Caco-2 (cell line): ENCODE measurements at regions not wholly inside any gene's neighbourhood (a gene's known extent, or its start where the extent isn't known, plus 50 kb on each side); places are given as distances from the start of the nearest gene placed in this dataset.
A peak's percentile ranks its signal among the peaks of the same experiment; 100 is the strongest.

Experiments used
- BruUV-seq: library from RNA; stranded (reverse); fragments of 400-500 nt; replicated peaks from 2 replicates; lab custom pipeline; 2021; lab: Mats Ljungman, UMichigan
- CTCF ChIA-PET: fragments of 300-600 bp; sonication (Branson Sonifier 250); formaldehyde crosslinking; loops from one replicate; lab custom pipeline; 2022; ENCODE audit warnings: antibody characterized with exemption; lab: Charles Lee
- POLR2A ChIA-PET: fragments of 300-600 bp; sonication (Branson Sonifier 250); formaldehyde crosslinking; loops from one replicate; lab custom pipeline; 2022; ENCODE audit warnings: antibody characterized with exemption; lab: Charles Lee
- DNase-seq, 2 experiments: peaks; one replicate each; pipeline versions ENCODE4 v3.0.0 to v3.0.0-alpha.2; 2020 to 2022
- H3K27me3 ChIP-seq: replicated peaks from 2 replicates; pipeline ENCODE4 v1.6.0; 2011; ENCODE audit warnings: low read length; ENCODE audit not compliant: control insufficient read depth, insufficient read depth
- H3K36me3 ChIP-seq: 2 replicates; pipeline ENCODE4 v1.5.1; 2011; ENCODE audit warnings: low read length; ENCODE audit not compliant: control insufficient read depth, insufficient read depth
- H3K4me1 ChIP-seq: fragments of 250-450 bp; sonication (Bioruptor Pico); 2 replicates; pipeline ENCODE4 v1.5.1; 2020; ENCODE audit warnings: mild to moderate bottlenecking
- H3K4me3 ChIP-seq: 2 replicates; pipeline ENCODE4 v1.5.1; 2011; ENCODE audit warnings: low read depth, mild to moderate bottlenecking, control low read depth, low read length
- H3K9me3 ChIP-seq: fragments of 250-450 bp; sonication (Bioruptor Pico); 2 replicates; pipeline ENCODE4 v1.5.1; 2020; ENCODE audit warnings: mild to moderate bottlenecking, moderate library complexity
- H3K27ac Mint-ChIP-seq: one replicate; pipeline ENCODE4 v1.8.0; 2022; ENCODE audit warnings: mixed read lengths; ENCODE audit not compliant: unreplicated experiment
- H3K27me3 Mint-ChIP-seq: one replicate; pipeline ENCODE4 v1.8.0; 2022; ENCODE audit warnings: mixed read lengths; ENCODE audit not compliant: insufficient read depth, unreplicated experiment
- H3K36me3 Mint-ChIP-seq: one replicate; pipeline ENCODE4 v1.8.0; 2022; ENCODE audit warnings: mild to moderate bottlenecking, mixed read lengths; ENCODE audit not compliant: insufficient read depth, unreplicated experiment
- H3K4me1 Mint-ChIP-seq: one replicate; pipeline ENCODE4 v1.8.0; 2022; ENCODE audit warnings: low read depth, mixed read lengths; ENCODE audit not compliant: unreplicated experiment
- H3K4me3 Mint-ChIP-seq: one replicate; pipeline ENCODE4 v1.8.0; 2022; ENCODE audit warnings: mild to moderate bottlenecking, moderate library complexity, mixed read lengths; ENCODE audit not compliant: unreplicated experiment
- H3K9me3 Mint-ChIP-seq: one replicate; pipeline ENCODE4 v1.8.0; 2022; ENCODE audit warnings: mixed read lengths; ENCODE audit not compliant: unreplicated experiment
- CTCF ChIP-seq, 2 experiments: fragments of 200-600 bp in 1 of 2; IDR thresholded peaks; 1 replicate in 1 of 2; 2 replicates in 1 of 2; pipeline versions ENCODE4 v1.5.1 to v1.8.0; 2011 to 2022; ENCODE audit warnings: antibody characterized with exemption in 1 of 2, control low read depth in 1 of 2, inconsistent platforms in 1 of 2, low read depth in 1 of 2, low read length in 1 of 2, mild to moderate bottlenecking in 1 of 2, moderate library complexity in 1 of 2; ENCODE audit not compliant: insufficient read depth in 1 of 2, severe bottlenecking in 1 of 2, unreplicated experiment in 1 of 2
- intact Hi-C: fragments of 100-400 bp; cut with micrococcal nuclease; formaldehyde crosslinking; loops from one replicate; pipeline ENCODE4 v1.10.0; 2022; ENCODE audit not compliant: unreplicated experiment

GRCh38 chr12:98374007-98374406, 141.4 kb upstream of the TMPO start:
- Histone ChIP-seq H3K36me3 (no peaks in the 10 kb centered on the region), H3K27me3 (no peaks in the 10 kb centered on the region), H3K4me3 (no peak overlapping the region), H3K4me1 (no peaks in the 10 kb centered on the region), H3K9me3 (no peaks in the 10 kb centered on the region)
- H3K4me1 Mint-ChIP-seq: peaks cover 7% of the 10 kb centered on the region
- no peak overlapping the region for H3K27ac Mint-ChIP-seq
- H3K36me3 Mint-ChIP-seq: no peaks in the 10 kb centered on the region
- ChIA-PET POLR2A (no interaction called here), CTCF (no interaction called here)
- DNase-seq: peak in 1 of 2 experiments; percentile 9
- BruUV-seq: no TSS peak
- TF ChIP-seq CTCF (IDR thresholded peaks at IDR 0.05; ENCODE audit: insufficient read depth in 1 of 2, low read depth in 1 of 2, low read length in 1 of 2, severe bottlenecking in 1 of 2, unreplicated experiment in 1 of 2): peak; percentile 10 to 28
- intact Hi-C loops: loop anchor here (5.0 to 10.0 kb wide), 6 partner anchors 82 to 1799 kb away; no protein-coding TSS in a partner anchor
- peaks cover 9% of the 10 kb centered on the region for H3K27me3 Mint-ChIP-seq
- no peaks in the 10 kb centered on the region for H3K9me3 Mint-ChIP-seq
- no peak overlapping the region for H3K4me3 Mint-ChIP-seq

GRCh38 chr12:98379106-98379505, 136.3 kb upstream of the TMPO start:
- Histone ChIP-seq H3K9me3 (no peaks in the 10 kb centered on the region), H3K27me3 (no peaks in the 10 kb centered on the region), H3K4me1 (no peaks in the 10 kb centered on the region), H3K36me3 (no peaks in the 10 kb centered on the region), H3K4me3 (no peak overlapping the region)
- BruUV-seq: no TSS peak
- no peak overlapping the region for H3K27ac Mint-ChIP-seq
- peaks cover 11% of the 10 kb centered on the region for H3K27me3 Mint-ChIP-seq
- H3K4me3 Mint-ChIP-seq: no peak overlapping the region
- no peak for TF ChIP-seq CTCF (IDR thresholded peaks at IDR 0.05; ENCODE audit: insufficient read depth in 1 of 2, low read depth in 1 of 2, low read length in 1 of 2, severe bottlenecking in 1 of 2, unreplicated experiment in 1 of 2)
- no peak for DNase-seq
- no peaks in the 10 kb centered on the region for H3K9me3 Mint-ChIP-seq
- ChIA-PET POLR2A (no interaction called here), CTCF (no interaction called here)
- H3K4me1 Mint-ChIP-seq: no peaks in the 10 kb centered on the region
- intact Hi-C loops: loop anchor here (10.0 kb wide), 3 partner anchors 154 to 1804 kb away; no protein-coding TSS in a partner anchor
- no peaks in the 10 kb centered on the region for H3K36me3 Mint-ChIP-seq

GRCh38 chr12:98385641-98386040, 129.7 kb upstream of the TMPO start:
- H3K27ac Mint-ChIP-seq: no peak overlapping the region

More at GRCh38 chr12:98385641-98386040, 129.7 kb upstream of the TMPO start:
- Mint-ChIP-seq H3K4me3 (no peak overlapping the region), H3K27me3 (no peaks in the 10 kb centered on the region), H3K4me1 (no peaks in the 10 kb centered on the region), H3K36me3 (no peaks in the 10 kb centered on the region), H3K9me3 (no peaks in the 10 kb centered on the region)
- ChIA-PET POLR2A (no interaction called here), CTCF (no interaction called here)
- TF ChIP-seq CTCF (IDR thresholded peaks at IDR 0.05; ENCODE audit: insufficient read depth in 1 of 2, low read depth in 1 of 2, low read length in 1 of 2, severe bottlenecking in 1 of 2, unreplicated experiment in 1 of 2): no peak
- intact Hi-C loops: no loop called here
- Histone ChIP-seq H3K4me3 (no peak overlapping the region), H3K27me3 (no peaks in the 10 kb centered on the region), H3K4me1 (no peaks in the 10 kb centered on the region), H3K9me3 (no peaks in the 10 kb centered on the region), H3K36me3 (no peaks in the 10 kb centered on the region)
- BruUV-seq: no TSS peak
- no peak for DNase-seq
